GM19240 (cell line): ENCODE measurements at regions not wholly inside any gene's neighbourhood (a gene's known extent, or its start where the extent isn't known, plus 50 kb on each side); places are given as distances from the start of the nearest gene placed in this dataset.

Source experiments
- DNase-seq: peaks from one replicate; pipeline ENCODE4 v3.0.0; 2011; ENCODE audit warnings: low spot score; ENCODE audit not compliant: insufficient read length

GRCh38 chr19:5392486-5392885, 51.9 kb upstream of the PTPRS start:
- DNase-seq: no peak

DNA sequence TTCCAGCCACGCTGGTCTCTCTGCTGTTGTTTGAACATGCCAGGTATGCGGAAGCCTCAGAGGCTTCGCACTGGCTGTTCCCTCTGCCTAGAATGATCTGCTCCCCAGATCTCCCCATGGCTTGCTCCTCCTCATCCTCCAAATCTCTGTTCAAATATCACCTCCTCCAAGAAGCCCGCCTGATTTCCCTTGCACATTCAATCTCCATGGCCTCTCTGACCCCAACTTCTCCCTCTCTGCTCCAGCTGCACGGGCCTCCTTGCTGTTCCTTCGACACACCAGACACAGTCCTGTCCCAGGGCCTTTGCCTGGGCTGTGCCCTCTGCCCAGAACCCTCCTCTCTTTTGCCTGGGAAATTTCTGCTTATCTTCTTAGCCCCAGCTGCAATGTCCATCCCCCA, 52.5 kb upstream of the PTPRS start:
- no peak for DNase-seq

- no peak for DNase-seq
These were observed 54.2 kb upstream of the PTPRS start for GRCh38 chr19:5394551-5395505.

- DNase-seq: no peak
These were observed 54.9 kb upstream of the PTPRS start for GRCh38 chr19:5395556-5395955.

GRCh38 chr19:5396096-5396939, 55.7 kb upstream of the PTPRS start:
- DNase-seq: no peak

DNA sequence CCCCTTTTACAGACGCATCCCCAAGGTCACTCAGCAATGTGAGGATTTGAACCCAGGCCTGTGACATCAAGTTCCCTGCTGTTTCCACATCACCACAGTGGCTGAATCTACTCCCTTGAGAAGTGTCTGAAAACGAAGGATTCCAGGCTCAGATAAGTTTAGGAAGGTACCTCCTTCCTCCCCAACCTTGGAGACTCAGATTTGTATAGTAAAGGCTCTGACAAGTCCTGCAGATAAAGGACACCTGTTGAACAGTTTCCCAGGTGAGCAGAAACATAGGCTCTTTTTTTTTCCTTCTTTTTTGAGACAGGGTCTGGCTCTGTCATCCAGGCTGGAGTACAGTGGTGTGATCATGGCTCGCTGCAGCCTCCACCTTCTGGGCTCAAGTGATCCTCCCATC, 56.4 kb upstream of the PTPRS start:
- no peak for DNase-seq

DNA sequence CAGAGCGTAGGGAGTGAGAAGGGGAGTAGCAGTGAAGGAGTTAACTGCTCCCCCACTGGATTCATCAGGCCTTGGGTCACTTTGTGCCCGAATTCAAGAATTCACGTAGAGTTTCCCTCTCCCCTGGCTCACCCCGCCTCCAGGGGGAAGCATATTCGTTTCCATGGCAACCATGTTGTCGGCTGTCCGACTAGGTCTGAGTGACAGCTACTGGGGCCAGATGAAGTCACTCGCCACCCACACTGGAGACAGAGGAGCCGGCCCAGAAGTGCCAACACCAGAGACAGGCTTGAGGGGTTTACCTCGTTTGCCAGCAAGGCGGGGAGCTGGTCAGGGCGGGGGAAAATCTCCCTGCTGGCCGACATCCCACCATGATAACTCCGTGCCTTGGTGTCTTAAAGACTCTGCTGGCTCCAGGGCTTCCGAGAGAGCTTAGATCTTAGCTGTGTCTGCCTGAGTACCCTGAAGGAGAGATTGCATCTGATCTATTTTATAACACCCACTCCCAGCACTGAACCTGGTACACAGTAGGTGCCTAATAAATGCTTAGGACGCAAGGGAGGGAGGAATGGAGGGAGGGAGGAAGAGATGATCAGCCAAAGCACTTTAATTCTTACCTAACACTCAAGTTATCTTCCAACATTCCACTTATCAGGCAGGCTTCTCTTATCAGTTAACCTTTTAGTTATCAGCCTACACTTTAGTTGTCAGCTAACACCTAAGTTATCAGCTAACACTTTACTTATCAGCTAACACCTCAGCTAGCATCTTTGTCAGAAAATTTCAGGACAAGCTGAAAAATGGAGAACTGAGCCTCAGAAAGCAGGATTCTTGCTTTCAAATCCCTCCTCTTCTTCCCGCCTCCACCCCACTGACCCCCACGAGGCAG, 57.2 kb upstream of the ZNRF4 start:
- DNase-seq: no peak

GRCh38 chr19:5398693-5399057, 56.5 kb upstream of the ZNRF4 start:
- DNase-seq: no peak

DNA sequence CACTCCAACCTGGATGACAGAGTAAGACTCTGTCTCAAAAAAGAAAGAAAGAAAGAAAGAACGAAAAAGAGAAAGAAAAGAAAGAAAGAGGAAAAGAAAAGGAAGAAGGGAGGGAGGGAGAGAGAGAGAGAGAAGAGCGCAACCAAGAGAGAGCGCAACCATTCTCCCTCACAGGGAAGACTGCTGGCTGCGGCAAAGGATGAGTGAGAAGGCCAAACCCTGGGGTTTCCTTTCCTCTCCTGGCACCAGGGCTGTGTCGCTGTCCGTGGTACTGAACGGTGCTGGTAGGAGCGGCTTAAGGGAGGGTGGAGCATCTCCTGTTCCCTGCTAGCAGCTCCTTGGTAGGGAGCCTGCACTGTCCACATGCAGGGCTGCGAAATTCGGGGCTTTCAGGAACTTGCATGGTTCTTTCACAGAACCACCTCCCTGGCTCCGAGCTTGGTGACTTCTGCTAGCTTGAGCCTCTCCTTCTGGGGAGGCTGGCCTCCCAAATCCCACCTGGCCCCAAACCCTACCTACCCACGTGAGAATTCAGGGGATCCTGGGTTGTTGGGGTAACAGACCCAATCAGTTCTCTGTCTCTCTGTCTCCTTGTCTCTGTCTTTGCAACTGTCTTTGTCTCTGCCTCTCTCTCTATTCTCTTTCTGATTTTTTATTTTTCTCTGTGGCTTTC, 51.1 kb upstream of the ZNRF4 start:
- DNase-seq: peak; percentile 43
